SU-DHL-6 (cell line): ENCODE measurements at regions not wholly inside any gene's neighbourhood (a gene's known extent, or its start where the extent isn't known, plus 50 kb on each side); places are given as distances from the start of the nearest gene placed in this dataset.

Experiments
- EZH2phosphoT487 ChIP-seq: fragments of 200-600 bp; sonication (generic), shearing (Covaris generic); conservative IDR thresholded peaks from 2 replicates; pipeline ENCODE4 v1.6.1; 2018; ENCODE audit warnings: mild to moderate bottlenecking, antibody characterized with exemption, low read length, moderate library complexity, mixed read lengths
- TF ChIP-seq, protein P1 (sequence below): fragments of 200-600 bp; sonication (generic); IDR thresholded peaks from one replicate; pipeline ENCODE4 v1.5.1; 2017; ENCODE audit warnings: antibody characterized with exemption, mild to moderate bottlenecking, low read length, moderate library complexity; ENCODE audit not compliant: insufficient read depth, poor library complexity, severe bottlenecking

DNA sequence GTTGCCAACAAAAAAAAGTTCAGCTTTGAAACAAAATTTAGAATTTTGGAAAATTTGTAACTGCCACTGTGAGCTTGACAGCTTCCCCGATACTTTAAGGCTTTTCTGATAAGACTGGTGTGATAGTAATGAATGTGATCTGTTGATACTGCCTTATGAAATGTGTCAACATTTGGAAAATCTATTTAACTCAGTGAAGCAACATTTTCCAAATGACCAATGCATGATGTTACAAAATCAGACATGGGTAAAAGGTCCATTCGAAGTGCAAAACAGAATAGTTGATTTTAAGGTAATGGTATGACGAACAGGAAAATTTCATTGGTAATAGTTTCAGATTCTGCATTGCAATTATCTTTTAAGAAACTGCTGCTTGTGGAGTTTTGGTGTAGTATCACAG is 175.4 kb downstream of the SEM1 start:
- TF ChIP-seq, protein P1, sequence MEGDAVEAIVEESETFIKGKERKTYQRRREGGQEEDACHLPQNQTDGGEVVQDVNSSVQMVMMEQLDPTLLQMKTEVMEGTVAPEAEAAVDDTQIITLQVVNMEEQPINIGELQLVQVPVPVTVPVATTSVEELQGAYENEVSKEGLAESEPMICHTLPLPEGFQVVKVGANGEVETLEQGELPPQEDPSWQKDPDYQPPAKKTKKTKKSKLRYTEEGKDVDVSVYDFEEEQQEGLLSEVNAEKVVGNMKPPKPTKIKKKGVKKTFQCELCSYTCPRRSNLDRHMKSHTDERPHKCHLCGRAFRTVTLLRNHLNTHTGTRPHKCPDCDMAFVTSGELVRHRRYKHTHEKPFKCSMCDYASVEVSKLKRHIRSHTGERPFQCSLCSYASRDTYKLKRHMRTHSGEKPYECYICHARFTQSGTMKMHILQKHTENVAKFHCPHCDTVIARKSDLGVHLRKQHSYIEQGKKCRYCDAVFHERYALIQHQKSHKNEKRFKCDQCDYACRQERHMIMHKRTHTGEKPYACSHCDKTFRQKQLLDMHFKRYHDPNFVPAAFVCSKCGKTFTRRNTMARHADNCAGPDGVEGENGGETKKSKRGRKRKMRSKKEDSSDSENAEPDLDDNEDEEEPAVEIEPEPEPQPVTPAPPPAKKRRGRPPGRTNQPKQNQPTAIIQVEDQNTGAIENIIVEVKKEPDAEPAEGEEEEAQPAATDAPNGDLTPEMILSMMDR, result no peak
- TF ChIP-seq EZH2phosphoT487, result no peak
